GM10248 (cell line): ENCODE measurements at regions not wholly inside any gene's neighbourhood (a gene's known extent, or its start where the extent isn't known, plus 50 kb on each side); places are given as distances from the start of the nearest gene placed in this dataset.

ENCODE experiments used
- CTCF ChIA-PET: fragments of 300-600 bp; sonication (Branson Sonifier 250); formaldehyde crosslinking; extraction: SDS; loops from one replicate; lab custom pipeline; 2021; ENCODE audit warnings: antibody characterized with exemption; lab: Yijun Ruan, JAX
- POLR2A ChIA-PET: fragments of 350-650 bp; sonication (Branson Sonifier 250); formaldehyde crosslinking; extraction: SDS; loops from one replicate; lab custom pipeline; 2020; ENCODE audit warnings: antibody characterized with exemption; lab: Yijun Ruan, JAX
- DNase-seq: peaks from one replicate; pipeline ENCODE4 v3.0.0; 2012; ENCODE audit errors: extremely low spot score
- TF ChIP-seq, protein P1 (sequence below): IDR thresholded peaks from 2 replicates; pipeline ENCODE4 v1.5.1; 2012; ENCODE audit warnings: mild to moderate bottlenecking, low read depth; ENCODE audit errors: extremely low read depth, missing control alignments, control extremely low read depth

- ChIA-PET CTCF (interaction anchor here (1.7 kb wide), 1 partner anchor 8 kb away, joined by 7 read pairs; no protein-coding TSS in a partner anchor), POLR2A (no interaction called here)
- TF ChIP-seq, protein P1, sequence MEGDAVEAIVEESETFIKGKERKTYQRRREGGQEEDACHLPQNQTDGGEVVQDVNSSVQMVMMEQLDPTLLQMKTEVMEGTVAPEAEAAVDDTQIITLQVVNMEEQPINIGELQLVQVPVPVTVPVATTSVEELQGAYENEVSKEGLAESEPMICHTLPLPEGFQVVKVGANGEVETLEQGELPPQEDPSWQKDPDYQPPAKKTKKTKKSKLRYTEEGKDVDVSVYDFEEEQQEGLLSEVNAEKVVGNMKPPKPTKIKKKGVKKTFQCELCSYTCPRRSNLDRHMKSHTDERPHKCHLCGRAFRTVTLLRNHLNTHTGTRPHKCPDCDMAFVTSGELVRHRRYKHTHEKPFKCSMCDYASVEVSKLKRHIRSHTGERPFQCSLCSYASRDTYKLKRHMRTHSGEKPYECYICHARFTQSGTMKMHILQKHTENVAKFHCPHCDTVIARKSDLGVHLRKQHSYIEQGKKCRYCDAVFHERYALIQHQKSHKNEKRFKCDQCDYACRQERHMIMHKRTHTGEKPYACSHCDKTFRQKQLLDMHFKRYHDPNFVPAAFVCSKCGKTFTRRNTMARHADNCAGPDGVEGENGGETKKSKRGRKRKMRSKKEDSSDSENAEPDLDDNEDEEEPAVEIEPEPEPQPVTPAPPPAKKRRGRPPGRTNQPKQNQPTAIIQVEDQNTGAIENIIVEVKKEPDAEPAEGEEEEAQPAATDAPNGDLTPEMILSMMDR = no peak
- no peak for DNase-seq
Observed at GRCh38 chr12:124491310-124491709, 76.1 kb downstream of the NCOR2 start.

GRCh38 chr12:124490584-124491305, 76.7 kb downstream of the NCOR2 start:
- no peak for DNase-seq
- TF ChIP-seq, protein P1 = no peak
- ChIA-PET CTCF (interaction anchor here (1.9 kb wide), 1 partner anchor 37 kb away, joined by 4 read pairs; no protein-coding TSS in a partner anchor), POLR2A (interaction anchor here (1.4 kb wide), 1 partner anchor 10 kb away, joined by 3 read pairs; no protein-coding TSS in a partner anchor)

- CTCF ChIA-PET = interaction anchor here (1.8 to 1.9 kb wide), 2 partner anchors 36 to 282 kb away, joined by 4 read pairs; no protein-coding TSS in a partner anchor
- POLR2A ChIA-PET = interaction anchor here (1.4 kb wide), 1 partner anchor 10 kb away, joined by 3 read pairs; no protein-coding TSS in a partner anchor
- TF ChIP-seq, protein P1 = no peak
- DNase-seq = no peak
Observed at GRCh38 chr12:124489915-124490583, 77.4 kb downstream of the NCOR2 start.

DNA sequence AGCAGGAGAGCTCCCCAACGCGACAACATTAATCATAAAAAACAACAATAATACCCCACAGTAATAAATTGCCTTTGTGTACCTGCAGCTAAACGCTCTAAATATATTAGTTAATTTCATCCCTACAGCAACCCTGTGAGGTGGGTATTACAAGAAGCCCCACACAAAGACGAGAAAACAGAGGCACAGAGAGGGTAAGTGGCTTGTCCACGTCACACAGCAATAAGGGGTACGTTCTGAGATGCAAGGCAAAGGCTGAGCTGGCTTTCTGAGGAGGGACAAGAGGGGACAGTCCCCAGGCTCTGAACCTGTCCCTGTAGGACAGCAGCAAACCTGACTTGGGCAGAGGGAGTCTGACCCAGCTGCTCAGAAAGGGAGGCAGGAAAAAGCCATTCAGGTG, 78.2 kb downstream of the NCOR2 start:
- CTCF ChIA-PET = interaction anchor here (1.0 to 1.9 kb wide), 4 partner anchors 35 to 282 kb away, joined by 3 to 4 read pairs (median 4); no protein-coding TSS in a partner anchor
- POLR2A ChIA-PET = no interaction called here
- TF ChIP-seq, protein P1 = no peak
- DNase-seq = no peak

DNA sequence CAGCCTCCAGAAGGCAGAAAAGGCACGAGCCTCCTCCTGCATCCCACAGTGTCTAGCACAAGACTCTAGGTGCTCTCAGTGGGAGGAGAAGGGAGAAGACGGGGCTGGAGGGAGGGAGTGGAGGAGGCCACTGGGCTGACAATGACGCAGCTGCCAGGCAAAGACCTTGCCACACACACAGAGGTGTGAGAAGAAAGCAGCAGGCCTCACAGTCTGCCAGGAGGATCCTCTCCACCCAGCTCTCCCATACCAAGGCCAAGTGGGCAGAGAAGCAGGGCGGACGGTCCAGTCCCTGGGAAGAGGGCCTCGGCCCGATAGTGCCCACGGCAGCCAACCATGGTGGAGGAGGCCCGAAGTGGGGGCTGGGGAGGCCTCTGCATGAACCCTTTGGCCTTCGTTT, 78.9 kb downstream of the NCOR2 start:
- ChIA-PET CTCF (interaction anchor here (1.0 to 1.9 kb wide), 4 partner anchors 35 to 283 kb away, joined by 3 to 4 read pairs (median 4); no protein-coding TSS in a partner anchor), POLR2A (no interaction called here)
- TF ChIP-seq, protein P1 = no peak
- no peak for DNase-seq

DNA sequence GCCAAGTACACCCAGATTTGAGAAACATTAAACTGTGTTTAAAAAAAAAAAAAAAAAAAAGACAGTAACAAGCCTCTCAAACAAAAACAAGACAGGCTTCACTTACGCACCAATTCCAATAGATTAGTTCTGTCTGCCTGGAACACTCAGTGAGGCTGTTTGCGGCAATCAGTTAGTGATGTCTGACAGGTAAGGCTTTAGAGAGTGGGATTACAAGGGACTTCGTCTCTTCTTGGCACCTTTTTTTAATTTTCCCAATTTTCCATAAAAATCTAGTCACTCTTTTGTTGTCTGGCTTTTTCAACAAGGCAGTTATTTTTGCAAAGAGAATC, 79.6 kb downstream of the NCOR2 start:
- TF ChIP-seq, protein P1 = no peak
- ChIA-PET CTCF (no interaction called here), POLR2A (no interaction called here)
- DNase-seq = no peak
